Liver (tissue), 8 donors: ENCODE measurements at regions not wholly inside any gene's neighbourhood (a gene's known extent, or its start where the extent isn't known, plus 50 kb on each side); places are given as distances from the start of the nearest gene placed in this dataset.

Experiments used
- DNase-seq: peaks from one replicate; pipeline ENCODE4 v3.0.0-alpha.2; 2017; ENCODE audit warnings: low spot score
- H3K27ac ChIP-seq, 2 donors: one replicate each; pipeline ENCODE4 v1.7.0; 2013; ENCODE audit warnings: inconsistent platforms in 2 of 2, low read length in 2 of 2, control low read depth in 1 of 2, low read depth in 1 of 2, mild to moderate bottlenecking in 1 of 2
- H3K27me3 ChIP-seq, 4 donors: one replicate each; pipeline versions ENCODE4 v1.6.1 to v1.7.0; 2013; ENCODE audit warnings: low read length in 3 of 4, inconsistent platforms in 1 of 4, mild to moderate bottlenecking in 1 of 4, moderate library complexity in 1 of 4; ENCODE audit not compliant: control insufficient read depth in 4 of 4, insufficient read depth in 4 of 4
- H3K36me3 ChIP-seq, 4 donors: one replicate each; pipeline versions ENCODE4 v1.6.1 to v1.7.0; 2013; ENCODE audit warnings: low read length in 3 of 4, mild to moderate bottlenecking in 3 of 4, low read depth in 1 of 4, moderate library complexity in 1 of 4; ENCODE audit not compliant: control insufficient read depth in 4 of 4, insufficient read depth in 3 of 4
- H3K4me1 ChIP-seq, 4 donors: one replicate each; pipeline versions ENCODE4 v1.6.1 to v1.7.0; 2013; ENCODE audit warnings: low read length in 3 of 4, mild to moderate bottlenecking in 3 of 4, moderate library complexity in 1 of 4; ENCODE audit not compliant: control insufficient read depth in 4 of 4, insufficient read depth in 4 of 4
- H3K4me3 ChIP-seq, 3 donors: one replicate each; pipeline versions ENCODE4 v1.6.1 to v1.7.0; 2013; ENCODE audit warnings: low read length in 3 of 3, control low read depth in 1 of 3, low read depth in 1 of 3, mild to moderate bottlenecking in 1 of 3
- H3K9ac ChIP-seq, 2 donors: one replicate each; pipeline ENCODE4 v1.7.0; 2013; ENCODE audit warnings: low read length in 2 of 2, mild to moderate bottlenecking in 2 of 2, moderate library complexity in 2 of 2, control low read depth in 1 of 2, low read depth in 1 of 2
- H3K9me3 ChIP-seq, 4 donors: one replicate each; pipeline versions ENCODE4 v1.6.1 to v1.7.0; 2013; ENCODE audit warnings: low read length in 3 of 4; ENCODE audit not compliant: control insufficient read depth in 4 of 4
- ATF3 ChIP-seq: IDR thresholded peaks from 2 replicates; pipeline ENCODE4 v1.6.1; 2016; ENCODE audit warnings: antibody characterized with exemption
- CTCF ChIP-seq: fragments of 150-350 bp; IDR thresholded peaks from 2 replicates; pipeline ENCODE4 v1.5.1; 2017; ENCODE audit warnings: improper control_type of control experiment, low read depth, low read length; ENCODE audit not compliant: missing input control
- EGR1 ChIP-seq, 2 donors: IDR thresholded peaks; 2 replicates each; pipeline ENCODE4 v1.6.1; 2016 to 2018; ENCODE audit warnings: antibody characterized with exemption in 2 of 2, low read depth in 2 of 2
- FOXA1 ChIP-seq: IDR thresholded peaks from 2 replicates; pipeline ENCODE4 v1.6.1; 2016; ENCODE audit warnings: antibody characterized with exemption
- GABPA ChIP-seq, 2 donors: IDR thresholded peaks in 1 of 2; conservative IDR thresholded peaks in 1 of 2; 2 replicates each; pipeline ENCODE4 v1.6.1; 2016; ENCODE audit warnings: antibody characterized with exemption in 2 of 2, mild to moderate bottlenecking in 1 of 2, moderate library complexity in 1 of 2
- HNF4A ChIP-seq, 2 donors: conservative IDR thresholded peaks; 2 replicates each; pipeline ENCODE4 v1.6.1; 2016; ENCODE audit warnings: antibody characterized with exemption in 2 of 2, mild to moderate bottlenecking in 2 of 2
- HNF4G ChIP-seq: IDR thresholded peaks from 2 replicates; pipeline ENCODE4 v1.6.1; 2016; ENCODE audit warnings: antibody characterized with exemption
- JUND ChIP-seq, 2 donors: IDR thresholded peaks; 2 replicates each; pipeline ENCODE4 v1.6.1; 2016; ENCODE audit warnings: antibody characterized with exemption in 2 of 2
- MAX ChIP-seq: IDR thresholded peaks from 2 replicates; pipeline ENCODE4 v1.6.1; 2016; ENCODE audit warnings: antibody characterized with exemption
- NR2F2 ChIP-seq: IDR thresholded peaks from 2 replicates; pipeline ENCODE4 v1.6.1; 2016; ENCODE audit warnings: antibody characterized with exemption
- REST ChIP-seq: IDR thresholded peaks from 2 replicates; pipeline ENCODE4 v1.6.1; 2016; ENCODE audit warnings: antibody characterized with exemption, mild to moderate bottlenecking
- RXRA ChIP-seq, 2 donors: IDR thresholded peaks; 2 replicates each; pipeline ENCODE4 v1.6.1; 2017 to 2018; ENCODE audit warnings: antibody characterized with exemption in 2 of 2, mild to moderate bottlenecking in 1 of 2
- SP1 ChIP-seq: IDR thresholded peaks from 2 replicates; pipeline ENCODE4 v1.6.1; 2018; ENCODE audit warnings: antibody characterized with exemption, mild to moderate bottlenecking
- YY1 ChIP-seq: IDR thresholded peaks from 2 replicates; pipeline ENCODE4 v1.6.1; 2016; ENCODE audit warnings: antibody characterized with exemption, mild to moderate bottlenecking
- ZBTB33 ChIP-seq: IDR thresholded peaks from 2 replicates; pipeline ENCODE4 v1.6.1; 2016; ENCODE audit warnings: antibody characterized with exemption
- WGBS: extraction: QIAGEN DNeasy Blood & Tissue Kit; methylation state at CpG from one replicate; pipeline ENCODE4 v1.1.7; 2013; 5-methylcytosine and 5-hydroxymethylcytosine counted together
- donor health status: healthy.
- donor health status: healthy.
- donor health status: healthy.
- donor health status: healthy.
- donor health status: healthy.

- no peaks in the 10 kb centered on the region for H3K27me3 ChIP-seq
- H3K9ac ChIP-seq = no peak overlapping the region
- TF ChIP-seq MAX = no peak
- TF ChIP-seq SP1 = no peak
- no peak for TF ChIP-seq REST
- H3K4me1 ChIP-seq = no peaks in the 10 kb centered on the region
- no peaks in the 10 kb centered on the region for H3K36me3 ChIP-seq
- H3K9me3 ChIP-seq = no peaks in the 10 kb centered on the region
- no peak overlapping the region for H3K27ac ChIP-seq
- DNase-seq = no peak
- H3K4me3 ChIP-seq = no peak overlapping the region
Measured at GRCh38 chr1:195804547-195804946, 803.7 kb downstream of the KCNT2 start.

GRCh38 chr1:195799016-195799415 is 809.2 kb downstream of the KCNT2 start:
- H3K9me3 ChIP-seq = no peaks in the 10 kb centered on the region
- no peaks in the 10 kb centered on the region for H3K27me3 ChIP-seq
- TF ChIP-seq HNF4A (conservative IDR thresholded peaks at IDR 0.05) = no peak
- no peak for TF ChIP-seq YY1
- TF ChIP-seq JUND (IDR thresholded peaks at IDR 0.05) = no peak
- no peak for TF ChIP-seq FOXA1
- no peak for TF ChIP-seq HNF4G
- no peak for TF ChIP-seq SP1
- no peak for TF ChIP-seq REST
- no peak for TF ChIP-seq ZBTB33
- no peak for TF ChIP-seq ATF3
- no peak for TF ChIP-seq RXRA (IDR thresholded peaks at IDR 0.05)
- TF ChIP-seq EGR1 (IDR thresholded peaks at IDR 0.05; ENCODE audit: low read depth in 2 of 2) = no peak
- TF ChIP-seq NR2F2 = no peak
- TF ChIP-seq CTCF = no peak
- TF ChIP-seq MAX = no peak
- no peak for TF ChIP-seq GABPA (IDR thresholded peaks at IDR 0.05 in 1 of 2, conservative IDR thresholded peaks at IDR 0.05 in 1 of 2)
- no peak for DNase-seq
- no peak overlapping the region for H3K4me3 ChIP-seq
- no peak overlapping the region for H3K27ac ChIP-seq
- H3K4me1 ChIP-seq = no peaks in the 10 kb centered on the region
- no peak overlapping the region for H3K9ac ChIP-seq
- no peaks in the 10 kb centered on the region for H3K36me3 ChIP-seq
- 64% methylated on average over 4 of the region's 4 CpGs for WGBS
